SK-N-SH (cell line): ENCODE measurements at regions not wholly inside any gene's neighbourhood (a gene's known extent, or its start where the extent isn't known, plus 50 kb on each side); places are given as distances from the start of the nearest gene placed in this dataset.

ENCODE experiments used
- CTCF ChIA-PET: fragments of 300-600, 350-600 bp; formaldehyde crosslinking; extraction: SDS; loops from one replicate; lab custom pipeline; 2021; lab: Yijun Ruan, JAX
- POLR2A ChIA-PET: fragments of 350-600 bp; sonication (Branson Sonifier 250); formaldehyde crosslinking; extraction: SDS; loops from one replicate; lab custom pipeline; 2020; ENCODE audit warnings: antibody characterized with exemption, inconsistent platforms; lab: Yijun Ruan, JAX
- DNase-seq: peaks from one replicate; pipeline ENCODE4 v3.0.0; 2012
- H2AFZ ChIP-seq: fragments of 200-600 bp; sonication (generic); 2 replicates; pipeline ENCODE4 v1.8.1; 2016; ENCODE audit warnings: antibody characterized with exemption, mild to moderate bottlenecking, low read depth
- H3F3A ChIP-seq: fragments of 200-600 bp; sonication (generic); replicated peaks from 2 replicates; pipeline ENCODE3; 2016; ENCODE audit warnings: antibody characterized with exemption, mild to moderate bottlenecking; ENCODE audit not compliant: insufficient read depth
- H3K27ac ChIP-seq, 2 experiments: fragments of 200-500 bp in 1 of 2; fragments of 200-600 bp in 1 of 2; sonication (Bioruptor generic) in 1 of 2; sonication (generic), shearing (Covaris generic) in 1 of 2; 2 replicates each; pipeline versions ENCODE4 v1.5.1 to v1.6.1; 2014 to 2016; ENCODE audit warnings: low read depth in 2 of 2, inconsistent platforms in 1 of 2, low read length in 1 of 2, mild to moderate bottlenecking in 1 of 2, mixed read lengths in 1 of 2
- H3K27me3 ChIP-seq: fragments of 200-600 bp; sonication (generic), shearing (Covaris generic); 2 replicates; pipeline ENCODE4 v1.6.1; 2016; ENCODE audit warnings: mixed run types; ENCODE audit not compliant: insufficient read depth
- H3K36me3 ChIP-seq, 2 experiments: fragments of 200-500 bp in 1 of 2; fragments of 200-600 bp in 1 of 2; sonication (Bioruptor generic) in 1 of 2; sonication (generic) in 1 of 2; replicated peaks in 1 of 2; 2 replicates each; pipeline versions ENCODE3 to v1.5.1; 2014 to 2016; ENCODE audit warnings: low read length in 1 of 2, mild to moderate bottlenecking in 1 of 2; ENCODE audit not compliant: insufficient read depth in 2 of 2, control insufficient read depth in 1 of 2
- H3K4me1 ChIP-seq, 2 experiments: fragments of 200-500 bp in 1 of 2; fragments of 200-600 bp in 1 of 2; sonication (Bioruptor generic) in 1 of 2; sonication (generic), shearing (Covaris generic) in 1 of 2; 2 replicates each; pipeline versions ENCODE4 v1.5.1 to v1.6.1; 2014 to 2016; ENCODE audit warnings: low read depth in 1 of 2, low read length in 1 of 2, mixed run types in 1 of 2; ENCODE audit not compliant: insufficient read depth in 2 of 2, control insufficient read depth in 1 of 2
- H3K4me2 ChIP-seq: fragments of 200-600 bp; sonication (generic), shearing (Covaris generic); 2 replicates; pipeline ENCODE4 v1.6.1; 2017; ENCODE audit warnings: mixed run types
- H3K4me3 ChIP-seq, 2 experiments: fragments of 200-500 bp in 1 of 2; fragments of 200-600 bp in 1 of 2; sonication (Bioruptor generic) in 1 of 2; sonication (generic), shearing (Covaris generic) in 1 of 2; 2 replicates each; pipeline versions ENCODE4 v1.5.1 to v1.8.1; 2014 to 2016; ENCODE audit warnings: low read depth in 2 of 2, inconsistent platforms in 1 of 2, low read length in 1 of 2, mild to moderate bottlenecking in 1 of 2, mixed read lengths in 1 of 2, moderate library complexity in 1 of 2
- H3K79me2 ChIP-seq: fragments of 200-600 bp; sonication (generic); 2 replicates; pipeline ENCODE4 v1.8.1; 2017; ENCODE audit warnings: mild to moderate bottlenecking; ENCODE audit not compliant: insufficient read depth
- H3K9ac ChIP-seq: fragments of 200-600 bp; sonication (generic); 2 replicates; pipeline ENCODE4 v1.6.1; 2017; ENCODE audit warnings: mixed run types
- H3K9me2 ChIP-seq: fragments of 200-600 bp; sonication (generic); 2 replicates; pipeline ENCODE4 v1.6.1; 2017; ENCODE audit warnings: mixed run types
- H3K9me3 ChIP-seq: fragments of 200-600 bp; sonication (generic); 2 replicates; pipeline ENCODE4 v1.6.1; 2017; ENCODE audit warnings: mixed run types, mild to moderate bottlenecking, moderate library complexity
- H4K20me1 ChIP-seq: fragments of 200-600 bp; sonication (generic); 2 replicates; pipeline ENCODE4 v1.6.1; 2017; ENCODE audit warnings: mild to moderate bottlenecking, mixed run types; ENCODE audit not compliant: insufficient read depth
- CHD2 ChIP-seq: fragments of 150-350 bp; IDR thresholded peaks from 2 replicates; pipeline ENCODE4 v1.6.1; 2018; ENCODE audit warnings: low read length; ENCODE audit not compliant: partially characterized antibody
- ELF1 ChIP-seq: IDR thresholded peaks from 2 replicates; pipeline ENCODE4 v1.4.0; 2012
- EZH2phosphoT487 ChIP-seq: fragments of 200-600 bp; sonication (generic); IDR thresholded peaks from 2 replicates; pipeline ENCODE4 v1.6.1; 2017; ENCODE audit warnings: low read depth, mixed run types, mild to moderate bottlenecking, antibody characterized with exemption, moderate library complexity, borderline replicate concordance
- FOSL2 ChIP-seq: IDR thresholded peaks from 2 replicates; pipeline ENCODE4 v1.4.0; 2012; ENCODE audit warnings: low read depth, mild to moderate bottlenecking, moderate library complexity, borderline replicate concordance
- FOXM1 ChIP-seq: IDR thresholded peaks from 2 replicates; pipeline ENCODE4 v1.4.0; 2012; ENCODE audit warnings: low read depth, mild to moderate bottlenecking
- GABPA ChIP-seq: IDR thresholded peaks from 2 replicates; pipeline ENCODE4 v1.4.0; 2012; ENCODE audit warnings: low read depth, mild to moderate bottlenecking
- GATA2 ChIP-seq: sonication (generic); formaldehyde crosslinking; IDR thresholded peaks from 2 replicates; pipeline ENCODE4 v1.5.0; 2020; ENCODE audit warnings: mild to moderate bottlenecking, missing genetic modification reagents
- MXI1 ChIP-seq: IDR thresholded peaks from 2 replicates; pipeline ENCODE4 v1.6.1; 2012; ENCODE audit warnings: mild to moderate bottlenecking, low read depth, low read length, improper control_type of control experiment
- NFIC ChIP-seq: IDR thresholded peaks from 2 replicates; pipeline ENCODE4 v1.4.0; 2012; ENCODE audit warnings: borderline replicate concordance
- POLR2AphosphoS5 ChIP-seq: IDR thresholded peaks from 2 replicates; pipeline ENCODE4 v1.6.1; 2012; ENCODE audit warnings: low read depth, low read length
- RCOR1 ChIP-seq: fragments of 150-350 bp; IDR thresholded peaks from 2 replicates; pipeline ENCODE4 v1.6.1; 2017; ENCODE audit warnings: antibody characterized with exemption, low read length
- TAF1 ChIP-seq: IDR thresholded peaks from 2 replicates; pipeline ENCODE4 v1.6.1; 2012; ENCODE audit warnings: low read depth, mild to moderate bottlenecking, low read length, moderate library complexity, borderline replicate concordance
- TCF12 ChIP-seq: IDR thresholded peaks from 2 replicates; pipeline ENCODE4 v1.4.0; 2012
- TEAD4 ChIP-seq: IDR thresholded peaks from 2 replicates; pipeline ENCODE4 v1.4.0; 2012; ENCODE audit warnings: mild to moderate bottlenecking, borderline replicate concordance; ENCODE audit not compliant: insufficient read depth
- YY1 ChIP-seq: IDR thresholded peaks from 2 replicates; pipeline ENCODE4 v1.4.0; 2012; ENCODE audit warnings: low read depth, mild to moderate bottlenecking
- WGBS: methylation state at CpG from one replicate; pipeline ENCODE4 v1.1.6; 2017; ENCODE audit warnings: low lambda C conversion rate; 5-methylcytosine and 5-hydroxymethylcytosine counted together
- TF ChIP-seq, protein P1 (sequence below): IDR thresholded peaks from 2 replicates; pipeline ENCODE4 v1.4.0; 2012; ENCODE audit warnings: low read depth, borderline replicate concordance
- TF ChIP-seq, protein P2 (sequence below): fragments of 200-600 bp; sonication (generic); IDR thresholded peaks from 2 replicates; pipeline ENCODE4 v1.6.1; 2017; ENCODE audit warnings: antibody characterized with exemption, mild to moderate bottlenecking, moderate library complexity
- TF ChIP-seq, protein P3 (sequence below): IDR thresholded peaks from 2 replicates; pipeline ENCODE4; 2012
- TF ChIP-seq, protein P4 (sequence below): fragments of 150-350 bp; IDR thresholded peaks from 2 replicates; pipeline ENCODE4 v1.6.1; 2017; ENCODE audit warnings: antibody characterized with exemption, low read length, low read depth, borderline replicate concordance
- TF ChIP-seq, protein P5 (sequence below): IDR thresholded peaks from 2 replicates; pipeline ENCODE4 v1.4.0; 2012; ENCODE audit warnings: low read depth

GRCh38 chr4:96839441-96839840, 999.5 kb downstream of the PDHA2 start:
- CTCF ChIA-PET, result no interaction called here
- DNase-seq, result no peak
- no peaks in the 10 kb centered on the region for H3K79me2 ChIP-seq
- H3K9ac ChIP-seq, result no peak overlapping the region
- H3K27me3 ChIP-seq, result no peaks in the 10 kb centered on the region
- no peak overlapping the region for H3K27ac ChIP-seq
- no peak overlapping the region for H3K4me3 ChIP-seq
- H3K9me3 ChIP-seq, result no peaks in the 10 kb centered on the region
- H2AFZ ChIP-seq, result no peak overlapping the region
- no peaks in the 10 kb centered on the region for H3K4me1 ChIP-seq
- no peaks in the 10 kb centered on the region for H3K9me2 ChIP-seq
- no peaks in the 10 kb centered on the region for H3K36me3 ChIP-seq
- 52% methylated on average over 2 of the region's 2 CpGs for WGBS
- H3F3A ChIP-seq, result no peaks in the 10 kb centered on the region
- H3K4me2 ChIP-seq, result no peak overlapping the region
- no peaks in the 10 kb centered on the region for H4K20me1 ChIP-seq
- no peak for TF ChIP-seq MXI1
- TF ChIP-seq FOXM1, result no peak
- TF ChIP-seq, protein P1, sequence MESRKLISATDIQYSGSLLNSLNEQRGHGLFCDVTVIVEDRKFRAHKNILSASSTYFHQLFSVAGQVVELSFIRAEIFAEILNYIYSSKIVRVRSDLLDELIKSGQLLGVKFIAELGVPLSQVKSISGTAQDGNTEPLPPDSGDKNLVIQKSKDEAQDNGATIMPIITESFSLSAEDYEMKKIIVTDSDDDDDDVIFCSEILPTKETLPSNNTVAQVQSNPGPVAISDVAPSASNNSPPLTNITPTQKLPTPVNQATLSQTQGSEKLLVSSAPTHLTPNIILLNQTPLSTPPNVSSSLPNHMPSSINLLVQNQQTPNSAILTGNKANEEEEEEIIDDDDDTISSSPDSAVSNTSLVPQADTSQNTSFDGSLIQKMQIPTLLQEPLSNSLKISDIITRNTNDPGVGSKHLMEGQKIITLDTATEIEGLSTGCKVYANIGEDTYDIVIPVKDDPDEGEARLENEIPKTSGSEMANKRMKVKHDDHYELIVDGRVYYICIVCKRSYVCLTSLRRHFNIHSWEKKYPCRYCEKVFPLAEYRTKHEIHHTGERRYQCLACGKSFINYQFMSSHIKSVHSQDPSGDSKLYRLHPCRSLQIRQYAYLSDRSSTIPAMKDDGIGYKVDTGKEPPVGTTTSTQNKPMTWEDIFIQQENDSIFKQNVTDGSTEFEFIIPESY, result no peak
- no peak for TF ChIP-seq EZH2phosphoT487
- TF ChIP-seq NFIC, result no peak
- TF ChIP-seq, protein P2, sequence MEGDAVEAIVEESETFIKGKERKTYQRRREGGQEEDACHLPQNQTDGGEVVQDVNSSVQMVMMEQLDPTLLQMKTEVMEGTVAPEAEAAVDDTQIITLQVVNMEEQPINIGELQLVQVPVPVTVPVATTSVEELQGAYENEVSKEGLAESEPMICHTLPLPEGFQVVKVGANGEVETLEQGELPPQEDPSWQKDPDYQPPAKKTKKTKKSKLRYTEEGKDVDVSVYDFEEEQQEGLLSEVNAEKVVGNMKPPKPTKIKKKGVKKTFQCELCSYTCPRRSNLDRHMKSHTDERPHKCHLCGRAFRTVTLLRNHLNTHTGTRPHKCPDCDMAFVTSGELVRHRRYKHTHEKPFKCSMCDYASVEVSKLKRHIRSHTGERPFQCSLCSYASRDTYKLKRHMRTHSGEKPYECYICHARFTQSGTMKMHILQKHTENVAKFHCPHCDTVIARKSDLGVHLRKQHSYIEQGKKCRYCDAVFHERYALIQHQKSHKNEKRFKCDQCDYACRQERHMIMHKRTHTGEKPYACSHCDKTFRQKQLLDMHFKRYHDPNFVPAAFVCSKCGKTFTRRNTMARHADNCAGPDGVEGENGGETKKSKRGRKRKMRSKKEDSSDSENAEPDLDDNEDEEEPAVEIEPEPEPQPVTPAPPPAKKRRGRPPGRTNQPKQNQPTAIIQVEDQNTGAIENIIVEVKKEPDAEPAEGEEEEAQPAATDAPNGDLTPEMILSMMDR, result no peak
- TF ChIP-seq, protein P3, sequence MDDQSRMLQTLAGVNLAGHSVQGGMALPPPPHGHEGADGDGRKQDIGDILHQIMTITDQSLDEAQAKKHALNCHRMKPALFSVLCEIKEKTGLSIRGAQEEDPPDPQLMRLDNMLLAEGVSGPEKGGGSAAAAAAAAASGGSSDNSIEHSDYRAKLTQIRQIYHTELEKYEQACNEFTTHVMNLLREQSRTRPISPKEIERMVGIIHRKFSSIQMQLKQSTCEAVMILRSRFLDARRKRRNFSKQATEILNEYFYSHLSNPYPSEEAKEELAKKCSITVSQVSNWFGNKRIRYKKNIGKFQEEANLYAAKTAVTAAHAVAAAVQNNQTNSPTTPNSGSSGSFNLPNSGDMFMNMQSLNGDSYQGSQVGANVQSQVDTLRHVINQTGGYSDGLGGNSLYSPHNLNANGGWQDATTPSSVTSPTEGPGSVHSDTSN, result no peak
- TF ChIP-seq YY1, result no peak
- TF ChIP-seq TEAD4, result no peak
- TF ChIP-seq POLR2AphosphoS5, result no peak
- TF ChIP-seq, protein P4, sequence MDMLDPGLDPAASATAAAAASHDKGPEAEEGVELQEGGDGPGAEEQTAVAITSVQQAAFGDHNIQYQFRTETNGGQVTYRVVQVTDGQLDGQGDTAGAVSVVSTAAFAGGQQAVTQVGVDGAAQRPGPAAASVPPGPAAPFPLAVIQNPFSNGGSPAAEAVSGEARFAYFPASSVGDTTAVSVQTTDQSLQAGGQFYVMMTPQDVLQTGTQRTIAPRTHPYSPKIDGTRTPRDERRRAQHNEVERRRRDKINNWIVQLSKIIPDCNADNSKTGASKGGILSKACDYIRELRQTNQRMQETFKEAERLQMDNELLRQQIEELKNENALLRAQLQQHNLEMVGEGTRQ, result no peak
- TF ChIP-seq ELF1, result no peak
- TF ChIP-seq FOSL2, result no peak
- TF ChIP-seq RCOR1, result no peak
- TF ChIP-seq, protein P5, sequence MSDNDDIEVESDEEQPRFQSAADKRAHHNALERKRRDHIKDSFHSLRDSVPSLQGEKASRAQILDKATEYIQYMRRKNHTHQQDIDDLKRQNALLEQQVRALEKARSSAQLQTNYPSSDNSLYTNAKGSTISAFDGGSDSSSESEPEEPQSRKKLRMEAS, result no peak
- no peak for TF ChIP-seq TCF12
- no peak for TF ChIP-seq CHD2
- no peak for TF ChIP-seq GATA2
- TF ChIP-seq TAF1, result no peak
- TF ChIP-seq GABPA, result no peak
- POLR2A ChIA-PET, result no interaction called here
